GM12878 (cell line): ENCODE measurements at regions not wholly inside any gene's neighbourhood (a gene's known extent, or its start where the extent isn't known, plus 50 kb on each side); places are given as distances from the start of the nearest gene placed in this dataset.

Experiments used
- ATAC-seq: fragments of 200-7000 bp; cut with Tn5 transposase; 3 replicates; pipeline ENCODE4 v1.9.1; 2020; ENCODE audit warnings: mild to moderate bottlenecking, moderate library complexity
- BruUV-seq: library from RNA; stranded (reverse); fragments of 400-500 nt; replicated peaks from 2 replicates; lab custom pipeline; 2021; lab: Mats Ljungman, UMichigan
- CTCF ChIA-PET: fragments of 300-600 bp; sonication (Branson Sonifier 250); formaldehyde crosslinking; extraction: SDS; loops from one replicate; lab custom pipeline; 2021; ENCODE audit warnings: inconsistent platforms; lab: Yijun Ruan, JAX
- POLR2A ChIA-PET: fragments of 350-600 bp; formaldehyde crosslinking; extraction: SDS; loops from one replicate; lab custom pipeline; 2021; ENCODE audit warnings: inconsistent platforms; lab: Charles Lee
- RAD21 ChIA-PET: fragments of 300-600 bp; sonication (Branson Sonifier 250); formaldehyde crosslinking; loops from one replicate; lab custom pipeline; 2023; ENCODE audit warnings: antibody characterized with exemption; ENCODE audit not compliant: unreplicated experiment; lab: Charles Lee
- SMC1A ChIA-PET: fragments of 300-600 bp; sonication (Branson Sonifier 250); formaldehyde crosslinking; loops from one replicate; lab custom pipeline; 2023; ENCODE audit not compliant: unreplicated experiment, uncharacterized antibody; lab: Charles Lee
- DNase-seq: peaks from one replicate; pipeline ENCODE4 v3.0.0-alpha.2; 2011; ENCODE audit warnings: low read depth, low spot score
- FAIRE-seq: peaks from 3 replicates; lab custom pipeline; 2011; peaks lifted over from hg19 to GRCh38; lab: Jason Lieb, UNC
- H2AFZ ChIP-seq: 2 replicates; pipeline ENCODE4 v1.6.0; 2011; ENCODE audit warnings: low read depth, low read length, control low read depth; ENCODE audit not compliant: control insufficient read depth
- H3K27ac ChIP-seq: 2 replicates; pipeline ENCODE4 v1.5.1; 2011; ENCODE audit warnings: control low read depth; ENCODE audit not compliant: control insufficient read depth, insufficient read depth
- H3K27me3 ChIP-seq, 2 experiments: replicated peaks in 1 of 2; 2 replicates each; pipeline versions ENCODE4 v1.6.0 to v1.6.1; 2011; ENCODE audit warnings: low read length in 1 of 2; ENCODE audit not compliant: control insufficient read depth in 2 of 2, insufficient read depth in 2 of 2
- H3K36me3 ChIP-seq, 2 experiments: 2 replicates each; pipeline ENCODE4 v1.5.1; 2011; ENCODE audit warnings: low read length in 1 of 2; ENCODE audit not compliant: control insufficient read depth in 2 of 2, insufficient read depth in 2 of 2
- H3K4me1 ChIP-seq: 2 replicates; pipeline ENCODE4 v1.6.1; 2011; ENCODE audit warnings: mild to moderate bottlenecking, low read length, moderate library complexity, mixed read lengths; ENCODE audit not compliant: control insufficient read depth, insufficient read depth
- H3K4me2 ChIP-seq: 2 replicates; pipeline ENCODE4 v1.6.0; 2011; ENCODE audit warnings: control low read depth; ENCODE audit not compliant: control insufficient read depth, insufficient read depth
- H3K4me3 ChIP-seq: fragments of 200-600 bp; sonication (generic); 2 replicates; pipeline ENCODE4 v1.5.1; 2016
- H3K79me2 ChIP-seq: 2 replicates; pipeline ENCODE4 v1.6.0; 2011; ENCODE audit warnings: low read length; ENCODE audit not compliant: control insufficient read depth, insufficient read depth
- H3K9ac ChIP-seq: 2 replicates; pipeline ENCODE4 v1.8.0; 2011; ENCODE audit warnings: low read length, control low read depth, mixed read lengths; ENCODE audit not compliant: control insufficient read depth, insufficient read depth
- H3K9me3 ChIP-seq: replicated peaks from 3 replicates; pipeline ENCODE4 v1.5.1; 2011; ENCODE audit warnings: mild to moderate bottlenecking, low read length; ENCODE audit not compliant: control insufficient read depth, insufficient read depth
- H4K20me1 ChIP-seq: 2 replicates; pipeline ENCODE4 v1.6.0; 2011; ENCODE audit not compliant: control insufficient read depth, insufficient read depth
- BHLHE40 ChIP-seq, 2 experiments: fragments of 450-650 bp in 1 of 2; IDR thresholded peaks; 2 replicates each; pipeline ENCODE4 v1.6.1; 2011 to 2017; ENCODE audit warnings: low read depth in 2 of 2, borderline replicate concordance in 1 of 2, improper control_type of control experiment in 1 of 2, low read length in 1 of 2, mild to moderate bottlenecking in 1 of 2
- DPF2 ChIP-seq: fragments of 450-650 bp; IDR thresholded peaks from 2 replicates; pipeline ENCODE4 v1.6.1; 2017; ENCODE audit warnings: mild to moderate bottlenecking
- GATAD2B ChIP-seq: fragments of 450-650 bp; conservative IDR thresholded peaks from 2 replicates; pipeline ENCODE4 v1.6.1; 2017; ENCODE audit warnings: low read depth, mild to moderate bottlenecking, moderate library complexity
- JUNB ChIP-seq: IDR thresholded peaks from 2 replicates; pipeline ENCODE4 v1.6.1; 2016; ENCODE audit warnings: antibody characterized with exemption, mild to moderate bottlenecking
- NFIC ChIP-seq: IDR thresholded peaks from 2 replicates; pipeline ENCODE4 v1.6.1; 2012; ENCODE audit warnings: low read depth, mild to moderate bottlenecking, inconsistent platforms, low read length, moderate library complexity
- PAX5 ChIP-seq: IDR thresholded peaks from 2 replicates; pipeline ENCODE4 v1.6.1; 2011; ENCODE audit warnings: low read depth, low read length, borderline replicate concordance
- RUNX3 ChIP-seq: IDR thresholded peaks from 2 replicates; pipeline ENCODE4 v1.6.1; 2012; ENCODE audit warnings: low read length, inconsistent platforms
- YBX1 ChIP-seq: fragments of 450-650 bp; IDR thresholded peaks from 2 replicates; pipeline ENCODE4 v1.6.1; 2016; ENCODE audit warnings: antibody characterized with exemption
- ZNF207 ChIP-seq: fragments of 450-650 bp; IDR thresholded peaks from 2 replicates; pipeline ENCODE4 v1.6.1; 2014; ENCODE audit warnings: antibody characterized with exemption, mild to moderate bottlenecking, borderline replicate concordance
- ZNF622 ChIP-seq: fragments of 450-650 bp; IDR thresholded peaks from 2 replicates; pipeline ENCODE4 v1.6.1; 2017; ENCODE audit warnings: mild to moderate bottlenecking, inconsistent platforms
- WGBS: methylation state at CpG from one replicate; pipeline ENCODE4 v1.1.6; 2016; ENCODE audit warnings: low lambda C conversion rate; ENCODE audit not compliant: insufficient replicate concordance, insufficient coverage; ENCODE audit errors: missing lambda C conversion rate; 5-methylcytosine and 5-hydroxymethylcytosine counted together
- in situ Hi-C: fragments of 300-500 bp; cut with MboI; formaldehyde crosslinking; loops from 9 replicates; pipeline ENCODE4 v1.14.3; 2018; ENCODE audit warnings: mixed read lengths
- intact Hi-C: fragments of 100-400 bp; cut with micrococcal nuclease; formaldehyde crosslinking; loops from one replicate; pipeline ENCODE4 v1.14.2; 2022; ENCODE audit not compliant: unreplicated experiment

GRCh38 chr3:160139291-160139690 is 85.9 kb upstream of the C3orf80 start (continued):
- TF ChIP-seq ZNF207 = no peak

GRCh38 chr3:160140756-160141155 is 84.5 kb upstream of the C3orf80 start:
- no peaks in the 10 kb centered on the region for H3K79me2 ChIP-seq
- ATAC-seq = peak; percentile 47
- no peak overlapping the region for H3K4me3 ChIP-seq
- intact Hi-C loops = no loop called here
- CTCF ChIA-PET = no interaction called here
- peaks cover 7% of the 10 kb centered on the region; the same call in 1 of the 2 replicates for H3K4me1 ChIP-seq
- H2AFZ ChIP-seq = no peak overlapping the region
- RAD21 ChIA-PET = no interaction called here
- H3K27me3 ChIP-seq = no peaks in the 10 kb centered on the region
- no TSS peak for BruUV-seq
- no peak for FAIRE-seq
- POLR2A ChIA-PET = no interaction called here
- no peak overlapping the region for H3K27ac ChIP-seq
- no peak overlapping the region for H3K4me2 ChIP-seq
- TF ChIP-seq BHLHE40 (IDR thresholded peaks at IDR 0.05; ENCODE audit: borderline replicate concordance in 1 of 2, low read depth in 2 of 2, low read length in 1 of 2) (no peak), JUNB (peak; percentile 48; the same call in 1 of the 2 replicates), RUNX3 (peak; percentile 39)
- H3K36me3 ChIP-seq = no peaks in the 10 kb centered on the region
- SMC1A ChIA-PET = interaction anchor here (1.3 kb wide), 1 partner anchor 12 kb away, joined by 3 read pairs; no protein-coding TSS in a partner anchor
- 24% methylated on average over 2 of the region's 2 CpGs for WGBS
- H4K20me1 ChIP-seq = no peaks in the 10 kb centered on the region
- H3K9ac ChIP-seq = no peak overlapping the region
- no peaks in the 10 kb centered on the region for H3K9me3 ChIP-seq
- in situ Hi-C loops = no loop called here
- DNase-seq = no peak

GRCh38 chr3:160141485-160142185 is 83.6 kb upstream of the C3orf80 start:
- Histone ChIP-seq H3K4me2 (no peak overlapping the region), H3K9ac (no peak overlapping the region), H3K79me2 (no peaks in the 10 kb centered on the region), H3K27me3 (no peaks in the 10 kb centered on the region), H3K9me3 (no peaks in the 10 kb centered on the region), H4K20me1 (no peaks in the 10 kb centered on the region), H2AFZ (no peak overlapping the region), H3K36me3 (no peaks in the 10 kb centered on the region), H3K4me3 (no peak overlapping the region), H3K4me1 (no peaks in the 10 kb centered on the region), H3K27ac (no peak overlapping the region)
- 0% methylated on average over 4 of the region's 4 CpGs for WGBS
- ChIA-PET POLR2A (no interaction called here), SMC1A (interaction anchor here (1.3 kb wide), 1 partner anchor 13 kb away, joined by 3 read pairs; no protein-coding TSS in a partner anchor), CTCF (no interaction called here), RAD21 (no interaction called here)
- DNase-seq (no peak), ATAC-seq (no peak), FAIRE-seq (no peak)
- BruUV-seq = no TSS peak
- TF ChIP-seq GATAD2B (no peak), ZNF622 (no peak), YBX1 (no peak), NFIC (no peak), PAX5 (no peak), DPF2 (no peak)
- in situ Hi-C loops (no loop called here), intact Hi-C loops (no loop called here)
